Osteoblast (primary cell): ENCODE measurements at regions not wholly inside any gene's neighbourhood (a gene's known extent, or its start where the extent isn't known, plus 50 kb on each side); places are given as distances from the start of the nearest gene placed in this dataset.

Experiments
- DNase-seq: peaks from one replicate; pipeline ENCODE4 v3.0.0; 2011; ENCODE audit warnings: low spot score, mixed read lengths; ENCODE audit not compliant: insufficient read length; ENCODE audit errors: missing footprints
- H2AFZ ChIP-seq: 2 replicates; pipeline ENCODE4 v1.6.0; 2011; ENCODE audit warnings: mild to moderate bottlenecking, low read length
- H3K27ac ChIP-seq: 2 replicates; pipeline ENCODE4 v1.5.1; 2011; ENCODE audit warnings: mild to moderate bottlenecking, low read depth, low read length, moderate library complexity
- H3K27me3 ChIP-seq: 2 replicates; pipeline ENCODE4 v1.6.0; 2012; ENCODE audit warnings: mild to moderate bottlenecking, control low read depth, inconsistent platforms, low read length, moderate library complexity; ENCODE audit not compliant: insufficient read depth
- H3K36me3 ChIP-seq: 2 replicates; pipeline ENCODE4 v1.5.1; 2011; ENCODE audit warnings: mild to moderate bottlenecking, low read length, control low read depth, moderate library complexity; ENCODE audit not compliant: insufficient read depth
- H3K4me1 ChIP-seq: 2 replicates; pipeline ENCODE4 v1.5.1; 2011; ENCODE audit warnings: mild to moderate bottlenecking, low read length, control low read depth, moderate library complexity; ENCODE audit not compliant: insufficient read depth
- H3K4me2 ChIP-seq: 2 replicates; pipeline ENCODE4 v1.6.0; 2011; ENCODE audit warnings: mild to moderate bottlenecking, low read length; ENCODE audit not compliant: insufficient read depth
- H3K4me3 ChIP-seq: fragments of 200-600 bp; sonication (generic); 3 replicates; pipeline ENCODE4 v1.5.1; 2012; ENCODE audit warnings: mild to moderate bottlenecking, low read length, inconsistent platforms; ENCODE audit not compliant: insufficient read depth
- H3K79me2 ChIP-seq: 2 replicates; pipeline ENCODE4 v1.6.0; 2012; ENCODE audit warnings: mild to moderate bottlenecking, low read length, control low read depth, inconsistent platforms; ENCODE audit not compliant: insufficient read depth
- H3K9me3 ChIP-seq: 2 replicates; pipeline ENCODE4 v1.5.1; 2011; ENCODE audit warnings: low read depth, low read length, control low read depth
- H4K20me1 ChIP-seq: 2 replicates; pipeline ENCODE4 v1.6.0; 2012; ENCODE audit warnings: mild to moderate bottlenecking, low read length, control low read depth; ENCODE audit not compliant: insufficient read depth
- TF ChIP-seq, protein P1 (sequence below): IDR thresholded peaks from 2 replicates; pipeline ENCODE4 v1.5.1; 2011; ENCODE audit warnings: mild to moderate bottlenecking, low read depth, low read length, moderate library complexity; ENCODE audit errors: extremely low read depth

DNA sequence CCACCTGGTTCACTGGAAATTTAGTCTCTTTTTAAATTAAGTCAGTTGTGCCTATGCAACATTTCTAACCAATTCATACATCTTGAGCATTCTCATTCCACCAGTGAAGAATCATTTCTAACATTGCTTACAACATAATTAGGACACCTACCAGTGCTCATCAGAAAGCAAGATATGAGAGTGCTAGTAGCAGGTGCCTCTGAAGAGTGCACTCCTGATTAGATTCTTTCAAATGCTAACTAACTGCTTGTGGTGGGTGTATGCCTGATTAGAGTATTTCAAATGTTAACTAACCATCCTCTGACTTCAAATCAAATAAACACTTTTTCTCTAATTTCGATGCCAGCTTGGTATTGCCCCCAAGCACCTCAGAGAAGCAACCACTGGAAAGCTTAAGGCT lies 124.3 kb upstream of the DNAJC10 start:
- Histone ChIP-seq H3K27me3 (no peaks in the 10 kb centered on the region), H3K36me3 (no peaks in the 10 kb centered on the region), H3K4me1 (peaks cover 53% of the 10 kb centered on the region), H3K27ac (no peak overlapping the region), H3K4me3 (no peak overlapping the region), H3K79me2 (no peaks in the 10 kb centered on the region), H3K9me3 (no peaks in the 10 kb centered on the region), H3K4me2 (no peak overlapping the region), H4K20me1 (no peaks in the 10 kb centered on the region), H2AFZ (no peak overlapping the region)
- no peak for DNase-seq
- TF ChIP-seq, protein P1, sequence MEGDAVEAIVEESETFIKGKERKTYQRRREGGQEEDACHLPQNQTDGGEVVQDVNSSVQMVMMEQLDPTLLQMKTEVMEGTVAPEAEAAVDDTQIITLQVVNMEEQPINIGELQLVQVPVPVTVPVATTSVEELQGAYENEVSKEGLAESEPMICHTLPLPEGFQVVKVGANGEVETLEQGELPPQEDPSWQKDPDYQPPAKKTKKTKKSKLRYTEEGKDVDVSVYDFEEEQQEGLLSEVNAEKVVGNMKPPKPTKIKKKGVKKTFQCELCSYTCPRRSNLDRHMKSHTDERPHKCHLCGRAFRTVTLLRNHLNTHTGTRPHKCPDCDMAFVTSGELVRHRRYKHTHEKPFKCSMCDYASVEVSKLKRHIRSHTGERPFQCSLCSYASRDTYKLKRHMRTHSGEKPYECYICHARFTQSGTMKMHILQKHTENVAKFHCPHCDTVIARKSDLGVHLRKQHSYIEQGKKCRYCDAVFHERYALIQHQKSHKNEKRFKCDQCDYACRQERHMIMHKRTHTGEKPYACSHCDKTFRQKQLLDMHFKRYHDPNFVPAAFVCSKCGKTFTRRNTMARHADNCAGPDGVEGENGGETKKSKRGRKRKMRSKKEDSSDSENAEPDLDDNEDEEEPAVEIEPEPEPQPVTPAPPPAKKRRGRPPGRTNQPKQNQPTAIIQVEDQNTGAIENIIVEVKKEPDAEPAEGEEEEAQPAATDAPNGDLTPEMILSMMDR = no peak

DNA sequence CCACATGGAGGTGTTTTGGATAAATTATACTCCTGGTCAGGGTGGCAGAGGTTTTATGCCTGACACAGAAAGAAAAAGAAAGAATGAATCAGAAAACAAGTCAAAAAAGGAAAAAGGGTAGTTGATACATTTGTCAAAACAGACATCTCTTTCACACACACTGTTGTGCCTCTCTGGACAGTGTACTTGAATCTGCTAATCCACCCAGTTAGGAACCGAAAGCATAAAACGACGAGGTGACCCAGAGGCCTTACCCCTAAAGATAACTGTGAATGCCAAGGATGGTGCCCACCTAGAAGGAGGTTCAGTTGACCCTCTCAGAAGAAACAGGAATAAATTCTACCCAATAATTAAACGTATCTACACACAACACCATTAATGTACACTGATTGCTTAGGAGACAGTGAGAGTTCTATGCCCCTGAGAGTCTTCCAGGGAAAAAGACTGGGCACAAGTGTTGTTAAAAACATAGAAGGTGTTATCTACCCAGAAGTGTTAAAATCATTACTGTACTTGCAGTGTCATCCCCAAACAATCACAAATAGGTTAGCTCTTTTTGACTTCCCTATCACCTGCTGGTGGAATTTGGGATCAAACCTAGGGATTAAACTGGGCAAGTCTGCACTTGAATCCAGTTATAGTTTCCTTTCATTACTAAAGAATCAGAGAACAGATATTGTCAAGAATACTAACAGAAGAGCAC lies 123.2 kb upstream of the DNAJC10 start:
- H3K4me1 ChIP-seq = peaks cover 42% of the 10 kb centered on the region
- peak overlapping the region; percentile 32 for H3K4me2 ChIP-seq
- no peak overlapping the region for H3K4me3 ChIP-seq
- no peaks in the 10 kb centered on the region for H3K9me3 ChIP-seq
- H3K27me3 ChIP-seq = no peaks in the 10 kb centered on the region
- H2AFZ ChIP-seq = no peak overlapping the region
- no peaks in the 10 kb centered on the region for H4K20me1 ChIP-seq
- no peak for DNase-seq
- H3K79me2 ChIP-seq = no peaks in the 10 kb centered on the region
- no peaks in the 10 kb centered on the region for H3K36me3 ChIP-seq
- TF ChIP-seq, protein P1 = no peak
- no peak overlapping the region for H3K27ac ChIP-seq

DNA sequence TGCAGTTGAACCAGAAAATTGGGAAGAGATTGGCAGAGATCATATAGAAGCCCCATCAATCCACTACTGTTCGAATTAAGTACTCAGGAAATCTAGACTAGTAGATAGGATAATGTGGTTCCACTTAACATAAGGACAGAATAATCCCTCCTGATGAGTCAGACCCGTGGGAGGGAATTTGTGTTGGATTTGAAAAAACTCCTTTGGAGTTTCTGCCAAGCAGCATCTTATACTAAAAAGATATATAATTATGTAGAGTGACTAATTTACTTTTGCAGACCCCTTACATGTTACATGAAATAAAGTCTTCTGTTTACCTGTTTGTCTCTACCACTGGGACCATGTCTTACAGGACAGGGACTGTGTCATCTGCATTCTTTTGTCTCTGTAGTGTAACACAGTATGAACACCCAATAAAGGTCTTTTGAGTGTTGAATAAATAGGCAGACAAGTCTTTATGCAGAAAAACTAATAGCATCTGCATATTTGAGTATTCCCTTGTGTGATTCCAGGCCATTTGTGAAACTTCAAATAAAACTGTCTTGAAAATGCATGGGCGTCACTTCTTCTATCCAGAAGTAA lies 122.6 kb upstream of the DNAJC10 start:
- H4K20me1 ChIP-seq = no peaks in the 10 kb centered on the region
- no peaks in the 10 kb centered on the region for H3K27me3 ChIP-seq
- H2AFZ ChIP-seq = no peak overlapping the region
- no peaks in the 10 kb centered on the region for H3K36me3 ChIP-seq
- H3K9me3 ChIP-seq = no peaks in the 10 kb centered on the region
- peak overlapping the region; percentile 9 for H3K27ac ChIP-seq
- H3K79me2 ChIP-seq = no peaks in the 10 kb centered on the region
- H3K4me2 ChIP-seq = peak overlapping the region; percentile 32
- peaks cover 36% of the 10 kb centered on the region for H3K4me1 ChIP-seq
- no peak overlapping the region for H3K4me3 ChIP-seq
- TF ChIP-seq, protein P1 = no peak
- DNase-seq = peak; percentile 73

DNA sequence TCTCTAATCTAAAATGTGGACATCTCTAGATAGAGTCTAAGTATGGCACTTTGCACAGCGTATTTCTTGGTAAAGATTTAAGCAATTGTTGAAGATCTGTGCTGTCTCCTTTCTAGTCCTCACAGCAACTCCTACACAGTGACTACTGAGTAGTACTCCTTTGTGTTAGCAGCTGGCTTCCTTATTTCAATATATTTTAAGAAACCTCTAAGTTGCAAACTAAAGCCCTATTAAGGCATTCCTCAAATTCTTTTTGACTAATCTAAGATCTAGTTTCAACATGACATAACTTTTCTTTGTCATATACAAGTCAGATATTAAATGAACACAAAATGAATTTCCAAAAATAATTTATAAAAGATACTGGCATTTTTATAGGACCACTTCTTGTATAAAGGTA lies 121.8 kb upstream of the DNAJC10 start:
- no peaks in the 10 kb centered on the region for H3K9me3 ChIP-seq
- no peak overlapping the region for H2AFZ ChIP-seq
- H3K4me2 ChIP-seq = peak overlapping the region; percentile 40
- no peak overlapping the region for H3K4me3 ChIP-seq
- peaks cover 36% of the 10 kb centered on the region for H3K4me1 ChIP-seq
- H3K36me3 ChIP-seq = no peaks in the 10 kb centered on the region
- no peaks in the 10 kb centered on the region for H3K27me3 ChIP-seq
- H3K79me2 ChIP-seq = no peaks in the 10 kb centered on the region
- H4K20me1 ChIP-seq = no peaks in the 10 kb centered on the region
- TF ChIP-seq, protein P1 = no peak
- DNase-seq = no peak
- H3K27ac ChIP-seq = peak overlapping the region; percentile 29
